ENCODE measurements at regions not wholly inside any gene's neighbourhood (a gene's known extent, or its start where the extent isn't known, plus 50 kb on each side); places are given as distances from the start of the nearest gene placed in this dataset.

DNA sequence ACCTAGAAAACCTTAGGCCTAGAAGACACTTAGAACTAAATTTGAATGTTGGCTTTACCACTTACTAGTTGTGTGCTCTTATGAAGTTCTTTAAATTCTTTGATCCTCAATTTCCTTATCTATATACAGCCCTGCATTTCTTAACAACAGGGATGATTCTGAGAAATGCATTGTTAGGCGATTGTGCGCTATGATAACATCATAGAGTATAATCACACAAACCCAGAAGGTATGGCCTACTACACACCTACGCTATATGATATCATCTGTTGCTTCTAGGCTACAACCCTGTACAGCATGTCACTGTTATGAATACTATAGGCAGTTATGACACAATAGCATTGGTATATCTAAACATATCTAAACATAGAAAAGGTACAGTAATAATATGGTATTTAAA is 137.4 kb downstream of the CHD1L start:
- TF ChIP-seq, protein P1, sequence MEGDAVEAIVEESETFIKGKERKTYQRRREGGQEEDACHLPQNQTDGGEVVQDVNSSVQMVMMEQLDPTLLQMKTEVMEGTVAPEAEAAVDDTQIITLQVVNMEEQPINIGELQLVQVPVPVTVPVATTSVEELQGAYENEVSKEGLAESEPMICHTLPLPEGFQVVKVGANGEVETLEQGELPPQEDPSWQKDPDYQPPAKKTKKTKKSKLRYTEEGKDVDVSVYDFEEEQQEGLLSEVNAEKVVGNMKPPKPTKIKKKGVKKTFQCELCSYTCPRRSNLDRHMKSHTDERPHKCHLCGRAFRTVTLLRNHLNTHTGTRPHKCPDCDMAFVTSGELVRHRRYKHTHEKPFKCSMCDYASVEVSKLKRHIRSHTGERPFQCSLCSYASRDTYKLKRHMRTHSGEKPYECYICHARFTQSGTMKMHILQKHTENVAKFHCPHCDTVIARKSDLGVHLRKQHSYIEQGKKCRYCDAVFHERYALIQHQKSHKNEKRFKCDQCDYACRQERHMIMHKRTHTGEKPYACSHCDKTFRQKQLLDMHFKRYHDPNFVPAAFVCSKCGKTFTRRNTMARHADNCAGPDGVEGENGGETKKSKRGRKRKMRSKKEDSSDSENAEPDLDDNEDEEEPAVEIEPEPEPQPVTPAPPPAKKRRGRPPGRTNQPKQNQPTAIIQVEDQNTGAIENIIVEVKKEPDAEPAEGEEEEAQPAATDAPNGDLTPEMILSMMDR (conservative IDR thresholded peaks at IDR 0.05; ENCODE audit: low read depth, low read length): no peak
- TF ChIP-seq MAZ (IDR thresholded peaks at IDR 0.05; ENCODE audit: borderline replicate concordance, low read depth, low read length): no peak
